ENCODE measurements at regions not wholly inside any gene's neighbourhood (a gene's known extent, or its start where the extent isn't known, plus 50 kb on each side); places are given as distances from the start of the nearest gene placed in this dataset.

DNA sequence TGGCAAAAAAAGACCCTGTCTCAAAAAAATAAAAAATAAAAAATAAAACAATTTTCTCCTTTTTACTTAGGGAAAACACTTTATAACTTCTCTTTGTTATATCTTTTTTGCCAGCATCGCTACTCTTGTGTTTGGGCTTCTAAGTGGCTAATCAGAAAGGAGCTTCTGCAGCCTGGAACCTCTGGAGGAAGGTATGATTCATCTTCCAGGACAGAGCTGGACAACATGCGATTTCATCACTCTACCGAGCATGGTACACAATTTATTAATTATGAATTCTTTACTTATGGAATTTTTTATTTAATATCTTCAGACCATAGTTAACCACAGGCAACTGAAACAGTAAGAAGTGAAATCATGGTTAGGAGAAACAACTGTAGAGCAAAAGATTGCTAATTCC is 1254.3 kb upstream of the AGA start:
- TF ChIP-seq, protein P1, sequence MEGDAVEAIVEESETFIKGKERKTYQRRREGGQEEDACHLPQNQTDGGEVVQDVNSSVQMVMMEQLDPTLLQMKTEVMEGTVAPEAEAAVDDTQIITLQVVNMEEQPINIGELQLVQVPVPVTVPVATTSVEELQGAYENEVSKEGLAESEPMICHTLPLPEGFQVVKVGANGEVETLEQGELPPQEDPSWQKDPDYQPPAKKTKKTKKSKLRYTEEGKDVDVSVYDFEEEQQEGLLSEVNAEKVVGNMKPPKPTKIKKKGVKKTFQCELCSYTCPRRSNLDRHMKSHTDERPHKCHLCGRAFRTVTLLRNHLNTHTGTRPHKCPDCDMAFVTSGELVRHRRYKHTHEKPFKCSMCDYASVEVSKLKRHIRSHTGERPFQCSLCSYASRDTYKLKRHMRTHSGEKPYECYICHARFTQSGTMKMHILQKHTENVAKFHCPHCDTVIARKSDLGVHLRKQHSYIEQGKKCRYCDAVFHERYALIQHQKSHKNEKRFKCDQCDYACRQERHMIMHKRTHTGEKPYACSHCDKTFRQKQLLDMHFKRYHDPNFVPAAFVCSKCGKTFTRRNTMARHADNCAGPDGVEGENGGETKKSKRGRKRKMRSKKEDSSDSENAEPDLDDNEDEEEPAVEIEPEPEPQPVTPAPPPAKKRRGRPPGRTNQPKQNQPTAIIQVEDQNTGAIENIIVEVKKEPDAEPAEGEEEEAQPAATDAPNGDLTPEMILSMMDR (IDR thresholded peaks at IDR 0.05; ENCODE audit: low read depth, low read length, missing control alignments), result no peak
- H3K4me3 ChIP-seq (ENCODE audit: low read depth, low read length), result no peak overlapping the region
- in situ Hi-C loops (cut with HindIII; ENCODE audit: low sequenced_read_pairs), result no loop called here
- DNase-seq (ENCODE audit: low read depth), result no peak

DNA sequence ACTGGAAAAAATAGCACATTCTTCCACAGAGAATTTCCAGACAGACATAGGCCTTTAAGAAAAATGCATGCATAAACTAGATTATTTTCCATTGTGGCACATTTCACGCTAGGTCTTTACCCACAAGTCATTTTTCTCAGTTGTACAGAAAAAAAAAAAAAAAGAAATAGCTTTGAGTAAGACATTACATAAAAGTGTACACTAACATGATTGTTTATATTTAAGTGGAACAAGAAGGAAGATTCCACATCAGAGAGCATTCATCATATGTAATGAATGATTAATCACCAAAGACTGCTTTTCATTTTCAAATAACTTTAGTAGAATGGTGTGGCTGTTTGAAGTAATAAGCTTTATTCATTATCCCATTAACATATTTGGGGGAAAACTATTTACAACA is 1270.2 kb upstream of the AGA start:
- in situ Hi-C loops (cut with HindIII; ENCODE audit: low sequenced_read_pairs), result no loop called here
- H3K4me3 ChIP-seq (ENCODE audit: low read depth, low read length), result no peak overlapping the region
- DNase-seq (ENCODE audit: low read depth), result no peak
- TF ChIP-seq, protein P1 (IDR thresholded peaks at IDR 0.05; ENCODE audit: low read depth, low read length, missing control alignments), result no peak

DNA sequence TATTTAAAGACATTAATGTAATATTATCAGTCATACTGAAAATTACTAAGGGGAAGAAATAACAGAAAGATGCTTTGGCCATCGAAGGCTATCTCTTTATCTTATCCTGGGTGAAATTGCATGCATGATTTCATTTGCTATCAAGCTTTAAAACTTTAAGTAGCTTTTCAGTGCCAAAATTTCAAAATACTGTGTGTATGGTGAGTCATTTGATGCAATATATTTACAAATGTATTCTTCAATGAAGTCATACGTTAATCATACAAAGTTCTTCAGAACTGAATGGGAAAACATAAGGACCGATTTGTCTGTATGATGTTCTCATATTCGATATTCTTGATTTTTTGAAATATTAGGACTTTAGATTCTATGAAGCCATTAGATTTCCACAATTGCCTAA is 1295.8 kb upstream of the AGA start:
- H3K4me3 ChIP-seq (ENCODE audit: low read depth, low read length), result no peak overlapping the region
- DNase-seq (ENCODE audit: low read depth), result no peak
- TF ChIP-seq, protein P1 (IDR thresholded peaks at IDR 0.05; ENCODE audit: low read depth, low read length, missing control alignments), result no peak
- in situ Hi-C loops (cut with HindIII; ENCODE audit: low sequenced_read_pairs), result no loop called here

DNA sequence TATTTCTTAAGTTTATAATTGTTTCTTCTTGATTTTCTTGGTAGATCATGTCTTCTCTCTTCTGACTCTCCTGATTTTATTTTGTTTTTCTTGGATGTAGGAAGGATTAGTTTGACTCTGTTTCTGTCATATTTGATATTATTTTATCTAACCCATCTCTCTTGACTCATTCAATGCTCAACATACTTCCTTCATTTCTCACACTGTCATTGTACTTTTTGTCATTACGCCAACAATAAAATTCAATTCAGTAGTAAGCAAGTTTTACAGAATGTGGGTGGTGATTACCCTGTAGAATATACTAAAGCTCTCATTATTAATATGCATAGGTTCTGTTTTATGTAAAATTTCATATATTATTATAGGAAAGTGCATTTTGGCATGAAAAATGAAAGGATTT is 1303.0 kb upstream of the AGA start:
- no peak overlapping the region for H3K4me3 ChIP-seq (ENCODE audit: low read depth, low read length)
- in situ Hi-C loops (cut with HindIII; ENCODE audit: low sequenced_read_pairs), result no loop called here
- TF ChIP-seq, protein P1 (IDR thresholded peaks at IDR 0.05; ENCODE audit: low read depth, low read length, missing control alignments), result no peak
- DNase-seq (ENCODE audit: low read depth), result no peak

DNA sequence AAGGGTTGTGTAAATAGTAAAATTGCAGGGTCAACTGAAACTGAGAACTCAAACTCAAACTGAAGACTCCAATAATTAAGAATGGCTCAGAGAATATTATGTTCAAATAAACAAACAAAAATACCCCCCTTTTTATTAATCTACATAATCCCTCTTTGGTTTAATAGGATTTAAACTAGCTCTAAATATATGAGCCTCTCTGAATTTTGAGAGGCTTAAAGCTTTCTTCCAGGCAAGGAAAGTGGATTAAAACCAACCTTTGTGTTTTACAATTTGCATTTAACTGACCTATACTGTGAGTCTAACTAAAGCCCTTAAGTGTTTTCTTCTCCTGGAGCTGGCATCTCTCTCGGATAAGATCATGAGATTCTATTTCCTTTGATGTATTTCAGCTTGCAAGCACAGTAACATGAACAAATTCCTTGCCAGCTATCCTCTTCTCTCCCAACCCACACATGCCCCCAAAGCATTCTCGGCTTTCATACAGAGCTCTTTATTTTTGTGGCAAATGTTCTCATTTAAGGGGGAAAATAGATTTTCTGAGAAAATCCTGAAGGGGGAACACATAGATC is 1310.8 kb upstream of the AGA start:
- in situ Hi-C loops (cut with HindIII; ENCODE audit: low sequenced_read_pairs), result no loop called here
- TF ChIP-seq, protein P1 (IDR thresholded peaks at IDR 0.05; ENCODE audit: low read depth, low read length, missing control alignments), result no peak
- no peak overlapping the region for H3K4me3 ChIP-seq (ENCODE audit: low read depth, low read length)
- DNase-seq (ENCODE audit: low read depth), result no peak

DNA sequence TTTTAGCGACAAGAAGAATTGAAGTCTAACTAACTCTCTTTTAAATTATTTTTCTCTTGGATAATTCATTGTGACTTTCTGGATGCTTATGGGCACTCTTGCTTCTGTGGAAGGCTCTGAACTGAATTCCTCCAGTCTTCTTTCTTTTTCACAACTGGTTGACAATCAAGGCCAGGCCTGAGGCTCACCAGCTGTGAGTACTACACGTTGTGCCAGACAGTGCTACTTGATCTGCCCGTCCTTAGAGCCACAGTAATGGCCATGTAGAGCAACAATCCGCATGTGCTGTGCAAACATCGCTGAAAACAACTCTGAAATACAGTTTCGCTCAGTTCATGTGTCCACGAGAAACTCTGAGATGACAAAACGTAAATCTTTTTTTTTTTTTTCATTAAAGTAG is 1336.3 kb upstream of the AGA start:
- in situ Hi-C loops (cut with HindIII; ENCODE audit: low sequenced_read_pairs), result no loop called here
- TF ChIP-seq, protein P1 (IDR thresholded peaks at IDR 0.05; ENCODE audit: low read depth, low read length, missing control alignments), result no peak
- H3K4me3 ChIP-seq (ENCODE audit: low read depth, low read length), result no peak overlapping the region
- no peak for DNase-seq (ENCODE audit: low read depth)

DNA sequence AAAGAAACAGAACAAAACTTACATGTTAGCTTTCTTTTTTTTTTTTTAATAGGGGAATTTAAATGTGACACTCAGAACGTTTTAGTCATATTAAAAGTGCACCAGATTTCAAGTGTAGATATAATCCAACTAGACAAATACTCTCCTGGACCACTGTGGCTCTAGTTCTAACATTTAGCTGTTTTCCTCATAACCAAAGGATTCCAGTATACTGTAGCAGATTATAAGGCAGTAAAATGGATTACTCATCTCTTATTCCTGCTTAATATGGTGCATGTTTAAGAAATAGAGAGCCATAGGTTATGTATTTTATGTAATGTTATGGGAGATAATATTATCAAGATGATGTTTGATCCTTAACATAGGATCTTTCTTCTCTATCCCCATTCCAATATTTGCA is 1339.5 kb upstream of the AGA start:
- no peak overlapping the region for H3K4me3 ChIP-seq (ENCODE audit: low read depth, low read length)
- no peak for DNase-seq (ENCODE audit: low read depth)
- TF ChIP-seq, protein P1 (IDR thresholded peaks at IDR 0.05; ENCODE audit: low read depth, low read length, missing control alignments), result no peak
- in situ Hi-C loops (cut with HindIII; ENCODE audit: low sequenced_read_pairs), result no loop called here

Measured in astrocyte of the cerebellum (primary cell).